ENCODE measurements at regions not wholly inside any gene's neighbourhood (a gene's known extent, or its start where the extent isn't known, plus 50 kb on each side); places are given as distances from the start of the nearest gene placed in this dataset.

DNA sequence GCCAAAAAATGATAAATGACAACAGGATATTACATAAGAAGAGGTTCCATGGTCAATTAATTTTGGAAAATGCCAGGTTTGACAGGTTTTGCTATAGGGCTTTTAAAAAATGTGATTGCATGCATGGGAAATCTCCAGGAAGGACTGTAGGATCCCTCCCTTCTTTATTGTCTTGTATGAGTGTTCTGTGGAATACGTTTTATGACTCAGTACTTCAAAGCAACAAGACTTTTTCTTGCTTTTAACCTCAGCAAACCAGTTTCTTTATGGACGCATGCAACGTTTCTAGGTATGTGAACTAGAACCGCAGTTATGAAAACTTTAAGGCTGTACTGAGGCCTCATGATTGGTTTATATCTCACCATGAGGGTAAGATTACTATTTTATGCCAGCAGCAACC is 76.6 kb upstream of the NTRK2 start:
- DNase-seq, result no peak

DNA sequence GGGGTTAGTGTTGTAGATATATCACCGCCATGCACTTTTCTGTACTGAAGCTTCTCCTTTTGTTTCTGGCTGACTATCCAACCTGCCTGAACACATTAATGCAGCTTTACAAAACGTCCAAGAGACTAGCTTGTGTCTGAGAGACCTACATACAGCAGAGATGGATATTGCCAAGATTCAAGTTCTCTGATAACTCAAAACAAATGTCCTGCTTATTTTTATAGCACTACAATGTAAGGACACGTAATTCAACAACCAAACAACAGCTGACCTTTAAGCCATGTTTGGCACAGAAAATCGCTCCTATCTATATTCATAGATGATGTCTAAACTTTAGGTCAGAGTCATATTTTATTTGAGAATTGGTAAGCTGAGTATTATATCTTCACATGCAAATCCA is 76.2 kb upstream of the NTRK2 start:
- no peak for DNase-seq

DNA sequence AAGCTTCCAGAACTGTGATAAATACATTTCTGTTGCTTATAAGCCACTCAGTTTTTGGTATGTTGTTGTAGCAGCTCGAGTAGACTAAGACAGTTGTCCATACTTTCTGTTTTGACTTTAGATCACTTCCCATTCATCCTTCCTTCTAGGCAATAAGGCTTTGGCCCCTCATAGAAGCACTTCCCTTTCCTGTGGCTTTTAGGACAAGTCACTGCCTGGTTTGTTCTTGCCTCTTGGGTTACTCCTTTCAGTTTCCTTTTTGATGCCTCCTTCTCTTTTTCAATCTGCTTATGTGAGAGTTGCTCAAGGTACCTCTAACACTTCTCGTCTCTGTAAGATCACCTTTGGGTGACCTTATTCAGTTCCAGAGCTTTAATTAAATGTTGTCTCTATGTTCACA is 72.4 kb upstream of the NTRK2 start:
- DNase-seq, result no peak

DNA sequence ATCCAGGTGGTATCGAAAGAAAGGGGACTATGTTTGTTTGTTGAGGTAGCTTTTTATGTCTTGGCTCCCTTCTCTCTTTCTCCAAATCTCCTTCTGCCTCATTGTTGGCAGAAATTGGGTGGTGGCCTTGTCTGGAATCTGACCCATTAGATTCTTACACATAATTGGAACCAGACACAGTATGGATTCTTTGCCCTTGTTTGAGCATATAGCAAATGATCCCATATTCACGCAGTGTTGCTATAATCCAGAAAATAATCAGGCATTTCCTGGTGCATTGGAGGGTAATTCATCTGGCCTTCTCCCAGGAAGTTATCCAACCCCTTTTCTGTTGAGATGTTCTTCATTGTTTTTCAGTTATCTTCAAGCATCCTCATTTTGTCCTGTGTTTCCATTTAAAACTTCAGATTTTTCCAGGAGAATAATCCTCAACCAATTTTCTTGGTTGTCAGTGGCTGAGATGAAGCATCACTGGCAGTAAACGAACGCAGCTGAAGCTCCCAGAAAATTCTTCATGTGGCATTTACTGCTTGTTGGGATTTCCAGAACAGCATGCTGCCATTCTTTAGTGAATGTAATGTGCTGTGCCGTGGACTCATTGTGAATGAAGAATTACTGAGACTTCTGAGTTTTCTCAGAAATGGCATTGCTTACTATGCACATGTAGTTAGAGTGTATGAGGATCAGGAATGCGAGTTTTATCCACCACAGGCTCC is 70.5 kb upstream of the NTRK2 start:
- no peak for DNase-seq

DNA sequence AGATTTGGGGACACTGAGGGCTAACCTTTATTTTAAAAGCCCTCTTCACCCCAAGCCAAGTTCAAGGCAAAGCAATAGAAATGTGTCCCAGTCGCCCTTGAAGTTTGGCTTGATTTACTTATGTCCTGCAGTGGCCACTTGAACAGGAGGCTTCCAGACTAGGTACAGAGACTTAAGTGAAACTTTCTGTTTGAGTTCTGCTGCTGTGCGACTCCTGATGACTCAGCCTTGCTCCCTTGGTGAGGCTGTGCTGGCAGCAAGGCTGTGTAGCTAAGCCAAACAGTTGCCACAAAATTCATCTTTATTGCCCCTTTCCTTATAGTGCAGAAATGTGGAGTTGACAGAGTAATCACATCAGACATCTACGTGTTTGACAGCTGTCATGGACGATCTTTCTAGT is 68.8 kb upstream of the NTRK2 start:
- no peak for DNase-seq

DNA sequence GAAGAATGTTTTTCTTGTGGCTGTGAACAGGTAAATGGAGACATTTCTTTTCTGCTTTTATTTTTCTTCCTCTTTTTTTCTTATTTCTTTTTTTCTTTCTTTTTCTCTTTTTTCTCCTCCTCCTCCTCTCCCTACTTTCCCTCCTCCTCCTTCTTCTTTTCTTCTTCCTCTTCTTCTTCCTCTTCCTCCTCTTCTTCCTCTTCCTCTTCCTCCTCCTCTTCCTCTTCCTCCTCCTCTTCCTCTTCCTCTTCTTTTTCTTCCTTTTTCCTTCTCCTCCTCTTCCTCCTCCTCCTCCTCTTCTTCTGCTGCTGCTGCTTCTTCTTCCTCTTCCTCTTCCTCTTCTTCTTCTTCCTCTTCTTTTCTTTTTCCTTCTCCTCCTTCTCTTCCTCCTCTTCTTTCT is 65.3 kb upstream of the NTRK2 start:
- DNase-seq, result no peak

DNA sequence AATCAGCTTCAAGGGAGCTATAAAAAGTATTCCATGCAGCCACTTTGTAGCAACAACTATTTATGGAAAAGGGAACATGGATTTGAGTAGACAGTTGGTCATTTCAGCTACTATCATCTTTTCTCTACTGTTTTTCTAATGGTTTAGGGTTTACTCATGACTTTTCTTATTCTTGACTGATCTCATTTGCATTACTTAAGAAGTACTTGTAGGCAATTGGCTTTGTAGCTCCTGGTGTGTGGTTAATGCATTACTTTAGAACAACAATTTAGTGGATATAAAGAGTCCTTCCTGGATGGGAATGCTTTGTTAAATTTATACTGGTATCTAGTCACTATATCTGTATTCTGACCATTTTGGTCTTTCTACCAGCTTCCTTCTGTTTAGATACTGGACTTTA is 59.8 kb upstream of the NTRK2 start:
- DNase-seq, result no peak

DNA sequence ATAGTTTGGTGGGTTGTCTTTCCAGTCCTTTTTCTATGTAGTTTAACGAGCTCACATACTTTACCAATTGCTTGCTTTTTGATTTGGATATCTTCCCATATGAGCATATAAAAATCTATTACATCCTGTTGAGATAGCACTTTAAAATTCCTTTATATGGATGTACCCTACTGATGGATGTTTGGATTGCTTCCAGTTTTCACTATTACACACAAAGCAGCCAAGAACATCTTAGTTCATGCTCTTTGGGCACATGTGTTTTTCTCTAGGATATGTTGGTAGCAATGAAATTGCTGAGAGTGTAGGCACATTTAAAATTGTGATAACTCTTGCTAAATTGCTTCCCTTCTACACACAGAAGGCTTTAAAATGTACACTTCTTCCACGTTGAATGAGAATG is 56.1 kb upstream of the NTRK2 start:
- DNase-seq, result no peak

DNA sequence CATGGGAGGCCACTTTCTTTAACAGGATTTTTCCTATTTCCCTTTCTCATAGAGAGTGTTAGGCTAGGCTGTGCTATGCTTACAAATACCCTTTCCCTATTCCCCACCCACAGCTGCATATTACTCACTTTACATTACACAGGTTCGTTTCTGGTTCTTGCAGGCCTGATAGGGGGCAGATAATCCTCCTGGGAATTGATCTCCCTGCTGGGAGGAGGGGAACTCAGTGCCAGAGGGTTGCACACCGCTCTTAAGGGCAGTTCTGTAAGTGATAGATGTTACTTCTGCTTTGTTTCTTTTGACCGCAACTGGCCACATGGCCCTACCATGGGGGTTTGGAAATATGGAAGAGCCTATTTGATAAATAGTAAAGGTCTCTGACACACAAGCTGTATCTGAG is 54.0 kb upstream of the NTRK2 start:
- no peak for DNase-seq

DNA sequence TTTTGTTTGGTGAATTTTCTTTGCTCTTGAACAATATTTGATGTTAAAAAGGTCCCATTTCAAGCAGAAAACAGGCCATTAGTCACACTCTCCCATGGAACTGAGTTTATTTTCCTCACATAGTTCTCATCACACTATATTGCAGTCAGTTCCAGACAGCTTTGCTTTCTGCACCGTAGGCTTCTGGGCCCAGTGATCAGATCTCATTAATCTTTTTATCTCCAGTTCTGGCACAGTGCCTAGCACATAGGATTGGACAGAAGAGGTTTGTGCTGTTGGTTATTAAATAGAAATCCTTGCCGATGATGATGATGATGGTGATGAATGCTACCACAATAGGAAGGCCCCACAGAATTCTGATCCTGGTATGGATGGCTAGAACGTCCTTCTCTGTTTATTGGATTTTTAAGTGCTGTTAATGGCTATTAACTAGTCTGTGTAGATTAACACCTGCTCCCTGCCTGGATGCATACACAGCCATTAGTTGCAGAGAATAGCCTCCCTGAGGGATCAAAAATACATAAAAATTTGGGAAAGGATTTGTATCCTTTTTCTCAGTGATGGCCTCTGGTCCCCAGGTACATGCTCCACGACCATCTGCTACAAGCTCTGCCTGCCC is 52.0 kb upstream of the NTRK2 start:
- no peak for DNase-seq
